ENCODE measurements at regions not wholly inside any gene's neighbourhood (a gene's known extent, or its start where the extent isn't known, plus 50 kb on each side); places are given as distances from the start of the nearest gene placed in this dataset.

- TF ChIP-seq FOXA2 (IDR thresholded peaks at IDR 0.05) (no peak), RXRA (IDR thresholded peaks at IDR 0.05) (no peak), TAF1 (conservative IDR thresholded peaks at IDR 0.05) (no peak), MAX (IDR thresholded peaks at IDR 0.05) (no peak), HNF4G (IDR thresholded peaks at IDR 0.05) (no peak)
- Histone ChIP-seq H3K9ac (ENCODE audit: low read depth in 1 of 2, low read length in 2 of 2) (no peak overlapping the region), H3K27me3 (ENCODE audit: control insufficient read depth in 4 of 4, insufficient read depth in 4 of 4, low read length in 3 of 4) (no peaks in the 10 kb centered on the region), H3K27ac (ENCODE audit: low read depth in 1 of 2, low read length in 2 of 2) (no peak overlapping the region), H3K4me1 (ENCODE audit: control insufficient read depth in 4 of 4, insufficient read depth in 4 of 4, low read length in 3 of 4) (no peaks in the 10 kb centered on the region), H3K36me3 (ENCODE audit: control insufficient read depth in 4 of 4, insufficient read depth in 3 of 4, low read depth in 1 of 4, low read length in 3 of 4) (no peaks in the 10 kb centered on the region), H3K9me3 (ENCODE audit: control insufficient read depth in 4 of 4, low read length in 3 of 4) (no peaks in the 10 kb centered on the region), H3K4me3 (ENCODE audit: low read depth in 1 of 3, low read length in 3 of 3) (no peak overlapping the region)
- no peak for DNase-seq (ENCODE audit: low spot score)
- 82% methylated on average over 15 of the region's 15 CpGs for WGBS
These were observed 275.0 kb upstream of the MVB12B start for GRCh38 chr9:126051446-126052130.

- no peak for DNase-seq (ENCODE audit: low spot score)
- TF ChIP-seq NR2F2 (IDR thresholded peaks at IDR 0.05) (no peak), EGR1 (IDR thresholded peaks at IDR 0.05; ENCODE audit: low read depth in 2 of 2) (no peak), ATF3 (IDR thresholded peaks at IDR 0.05) (no peak), JUND (IDR thresholded peaks at IDR 0.05) (no peak), REST (IDR thresholded peaks at IDR 0.05) (no peak), HNF4G (IDR thresholded peaks at IDR 0.05) (no peak), GABPA (IDR thresholded peaks at IDR 0.05 in 1 of 2, conservative IDR thresholded peaks at IDR 0.05 in 1 of 2) (no peak), TAF1 (conservative IDR thresholded peaks at IDR 0.05) (no peak), FOXA2 (IDR thresholded peaks at IDR 0.05) (no peak), FOXA1 (IDR thresholded peaks at IDR 0.05) (no peak)
- WGBS = 83% methylated on average over 6 of the region's 6 CpGs
- no peak overlapping the region for H3K9ac ChIP-seq (ENCODE audit: low read depth in 1 of 2, low read length in 2 of 2)
- H3K9me3 ChIP-seq (ENCODE audit: control insufficient read depth in 4 of 4, low read length in 3 of 4) = no peaks in the 10 kb centered on the region
- no peaks in the 10 kb centered on the region for H3K36me3 ChIP-seq (ENCODE audit: control insufficient read depth in 4 of 4, insufficient read depth in 3 of 4, low read depth in 1 of 4, low read length in 3 of 4)
- H3K27ac ChIP-seq (ENCODE audit: low read depth in 1 of 2, low read length in 2 of 2) = no peak overlapping the region
- H3K27me3 ChIP-seq (ENCODE audit: control insufficient read depth in 4 of 4, insufficient read depth in 4 of 4, low read length in 3 of 4) = no peaks in the 10 kb centered on the region
- H3K4me3 ChIP-seq (ENCODE audit: low read depth in 1 of 3, low read length in 3 of 3) = no peak overlapping the region
- no peaks in the 10 kb centered on the region for H3K4me1 ChIP-seq (ENCODE audit: control insufficient read depth in 4 of 4, insufficient read depth in 4 of 4, low read length in 3 of 4)
These were observed 273.8 kb upstream of the MVB12B start for GRCh38 chr9:126052791-126053190.

- no peaks in the 10 kb centered on the region for H3K9me3 ChIP-seq (ENCODE audit: control insufficient read depth in 4 of 4, low read length in 3 of 4)
- TF ChIP-seq RAD21 (IDR thresholded peaks at IDR 0.05) = no peak
- TF ChIP-seq FOXA2 (IDR thresholded peaks at IDR 0.05) = no peak
- no peak for DNase-seq (ENCODE audit: low spot score)
- no peak overlapping the region for H3K27ac ChIP-seq (ENCODE audit: low read depth in 1 of 2, low read length in 2 of 2)
- H3K4me3 ChIP-seq (ENCODE audit: low read depth in 1 of 3, low read length in 3 of 3) = no peak overlapping the region
- no peaks in the 10 kb centered on the region for H3K27me3 ChIP-seq (ENCODE audit: control insufficient read depth in 4 of 4, insufficient read depth in 4 of 4, low read length in 3 of 4)
- WGBS = 59% methylated on average over 6 of the region's 6 CpGs
- no peaks in the 10 kb centered on the region for H3K4me1 ChIP-seq (ENCODE audit: control insufficient read depth in 4 of 4, insufficient read depth in 4 of 4, low read length in 3 of 4)
- no peaks in the 10 kb centered on the region for H3K36me3 ChIP-seq (ENCODE audit: control insufficient read depth in 4 of 4, insufficient read depth in 3 of 4, low read depth in 1 of 4, low read length in 3 of 4)
- H3K9ac ChIP-seq (ENCODE audit: low read depth in 1 of 2, low read length in 2 of 2) = no peak overlapping the region
These were observed 272.7 kb upstream of the MVB12B start for GRCh38 chr9:126053913-126054312.
